Smooth muscle cell (in vitro differentiated cells): ENCODE measurements at regions not wholly inside any gene's neighbourhood (a gene's known extent, or its start where the extent isn't known, plus 50 kb on each side); places are given as distances from the start of the nearest gene placed in this dataset.

ENCODE experiments used
- DNase-seq: peaks from one replicate; lab custom pipeline; 2025; ENCODE audit not compliant: unreplicated experiment; lab: John Stamatoyannopoulos, UW
- H2AFZ ChIP-seq: fragments of 200-600 bp; sonication (generic); 2 replicates; pipeline ENCODE4 v1.6.0; 2016; ENCODE audit warnings: antibody characterized with exemption, low read depth, mild to moderate bottlenecking
- H3F3A ChIP-seq: fragments of 200-600 bp; sonication (generic); 2 replicates; pipeline ENCODE4 v1.6.0; 2017; ENCODE audit warnings: antibody characterized with exemption, low read depth
- H3K27ac ChIP-seq: fragments of 200-600 bp; sonication (generic); 2 replicates; pipeline ENCODE4 v1.5.1; 2016; ENCODE audit warnings: low read depth, mild to moderate bottlenecking
- H3K27me3 ChIP-seq: fragments of 200-600 bp; sonication (generic); 2 replicates; pipeline ENCODE4 v1.6.1; 2016; ENCODE audit warnings: low read depth, mild to moderate bottlenecking
- H3K36me3 ChIP-seq: fragments of 200-600 bp; sonication (generic); 2 replicates; pipeline ENCODE4 v1.5.1; 2016; ENCODE audit warnings: low read depth
- H3K4me1 ChIP-seq: fragments of 200-600 bp; sonication (generic); 2 replicates; pipeline ENCODE4 v1.5.1; 2016; ENCODE audit warnings: low read depth
- H3K4me2 ChIP-seq: fragments of 200-600 bp; sonication (generic); 2 replicates; pipeline ENCODE4 v1.6.0; 2016; ENCODE audit warnings: mild to moderate bottlenecking
- H3K4me3 ChIP-seq: fragments of 200-600 bp; sonication (generic); 2 replicates; pipeline ENCODE4 v1.5.1; 2016; ENCODE audit warnings: mild to moderate bottlenecking
- H3K79me2 ChIP-seq: fragments of 200-600 bp; sonication (generic); 2 replicates; pipeline ENCODE4 v1.6.0; 2016; ENCODE audit warnings: low read depth, mild to moderate bottlenecking
- H3K9ac ChIP-seq: fragments of 200-600 bp; sonication (generic); 2 replicates; pipeline ENCODE4 v1.6.0; 2016; ENCODE audit warnings: low read depth
- H3K9me3 ChIP-seq: fragments of 200-600 bp; sonication (generic); replicated peaks from 2 replicates; pipeline ENCODE4 v1.5.1; 2016; ENCODE audit warnings: low read depth
- H4K20me1 ChIP-seq: fragments of 200-600 bp; sonication (generic); 2 replicates; pipeline ENCODE4 v1.6.0; 2016; ENCODE audit warnings: low read depth
- WGBS: methylation state at CpG from one replicate; pipeline ENCODE4 v1.1.7; 2016; ENCODE audit warnings: low lambda C conversion rate; 5-methylcytosine and 5-hydroxymethylcytosine counted together
- TF ChIP-seq, protein P1 (sequence below): fragments of 200-600 bp; sonication (generic); IDR thresholded peaks from 2 replicates; pipeline ENCODE4 v1.5.1; 2017; ENCODE audit warnings: borderline replicate concordance, mild to moderate bottlenecking, antibody characterized with exemption; ENCODE audit not compliant: insufficient read depth, poor library complexity, severe bottlenecking

DNA sequence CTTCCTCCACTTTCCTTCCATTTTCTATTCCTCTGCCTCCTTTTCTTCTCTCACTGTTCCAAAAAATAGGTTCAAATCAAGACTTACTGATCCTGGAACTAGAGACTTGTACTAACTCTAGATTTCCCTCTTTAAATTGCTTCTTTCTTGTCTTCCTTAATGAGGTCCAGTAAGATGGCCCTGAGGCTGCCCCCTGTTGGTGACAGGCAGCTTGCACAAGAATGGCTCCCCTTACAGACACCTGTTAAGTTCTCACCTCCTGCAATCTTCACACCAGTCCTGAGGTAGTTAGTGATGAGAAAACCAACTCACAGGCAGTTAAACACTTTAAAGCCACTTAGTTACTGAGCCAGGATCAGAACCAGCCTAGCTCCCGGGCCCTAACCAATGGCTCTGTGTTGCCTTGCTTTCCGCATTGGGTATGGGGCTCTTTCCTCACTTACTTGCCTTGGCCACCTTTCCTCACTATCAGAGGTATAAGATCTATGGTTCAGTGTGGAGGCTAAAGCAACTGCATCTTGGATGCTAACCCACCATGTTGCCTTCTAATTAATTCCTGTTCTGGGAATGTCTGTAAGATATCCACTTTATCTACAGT is 130.6 kb downstream of the AKAIN1 start:
- Histone ChIP-seq H3K27ac (no peak overlapping the region), H3K4me2 (no peak overlapping the region), H4K20me1 (no peaks in the 10 kb centered on the region), H3K9me3 (no peaks in the 10 kb centered on the region), H3K27me3 (no peaks in the 10 kb centered on the region), H3F3A (no peaks in the 10 kb centered on the region), H3K79me2 (no peaks in the 10 kb centered on the region), H3K4me1 (no peaks in the 10 kb centered on the region), H3K4me3 (no peak overlapping the region), H3K36me3 (no peaks in the 10 kb centered on the region), H2AFZ (no peak overlapping the region), H3K9ac (no peak overlapping the region)
- TF ChIP-seq, protein P1, sequence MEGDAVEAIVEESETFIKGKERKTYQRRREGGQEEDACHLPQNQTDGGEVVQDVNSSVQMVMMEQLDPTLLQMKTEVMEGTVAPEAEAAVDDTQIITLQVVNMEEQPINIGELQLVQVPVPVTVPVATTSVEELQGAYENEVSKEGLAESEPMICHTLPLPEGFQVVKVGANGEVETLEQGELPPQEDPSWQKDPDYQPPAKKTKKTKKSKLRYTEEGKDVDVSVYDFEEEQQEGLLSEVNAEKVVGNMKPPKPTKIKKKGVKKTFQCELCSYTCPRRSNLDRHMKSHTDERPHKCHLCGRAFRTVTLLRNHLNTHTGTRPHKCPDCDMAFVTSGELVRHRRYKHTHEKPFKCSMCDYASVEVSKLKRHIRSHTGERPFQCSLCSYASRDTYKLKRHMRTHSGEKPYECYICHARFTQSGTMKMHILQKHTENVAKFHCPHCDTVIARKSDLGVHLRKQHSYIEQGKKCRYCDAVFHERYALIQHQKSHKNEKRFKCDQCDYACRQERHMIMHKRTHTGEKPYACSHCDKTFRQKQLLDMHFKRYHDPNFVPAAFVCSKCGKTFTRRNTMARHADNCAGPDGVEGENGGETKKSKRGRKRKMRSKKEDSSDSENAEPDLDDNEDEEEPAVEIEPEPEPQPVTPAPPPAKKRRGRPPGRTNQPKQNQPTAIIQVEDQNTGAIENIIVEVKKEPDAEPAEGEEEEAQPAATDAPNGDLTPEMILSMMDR = no peak
- 98% methylated on average over 2 of the region's 2 CpGs for whole genome bisulfite sequencing
- no peak for DNase-seq

DNA sequence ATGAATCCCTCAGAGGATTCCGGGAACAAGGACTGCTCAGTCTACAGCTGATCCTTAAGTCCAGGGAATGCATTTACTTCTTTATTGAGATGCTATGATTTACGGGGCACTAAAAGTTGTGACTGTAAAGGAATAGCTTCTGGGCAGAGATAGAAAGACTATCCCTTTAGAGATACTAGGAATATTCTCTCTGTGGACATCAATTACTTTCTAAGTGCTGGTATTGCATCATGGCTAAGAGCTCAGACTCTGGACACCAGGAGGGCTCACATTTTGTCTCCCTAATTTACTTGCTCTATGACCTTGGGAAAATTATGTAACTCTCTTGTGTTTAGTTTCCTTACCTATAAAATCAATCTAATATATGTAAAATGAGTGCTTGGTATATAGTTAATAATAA is 131.4 kb downstream of the AKAIN1 start:
- Histone ChIP-seq H3K79me2 (no peaks in the 10 kb centered on the region), H3K4me3 (no peak overlapping the region), H3K4me2 (no peak overlapping the region), H3K27ac (no peak overlapping the region), H2AFZ (no peak overlapping the region), H3F3A (no peaks in the 10 kb centered on the region), H4K20me1 (no peaks in the 10 kb centered on the region), H3K9ac (no peak overlapping the region), H3K36me3 (no peaks in the 10 kb centered on the region), H3K27me3 (no peaks in the 10 kb centered on the region), H3K9me3 (no peaks in the 10 kb centered on the region), H3K4me1 (no peaks in the 10 kb centered on the region)
- WGBS = 44% methylated on average over 2 of the region's 2 CpGs
- TF ChIP-seq, protein P1 = no peak
- DNase-seq = no peak

DNA sequence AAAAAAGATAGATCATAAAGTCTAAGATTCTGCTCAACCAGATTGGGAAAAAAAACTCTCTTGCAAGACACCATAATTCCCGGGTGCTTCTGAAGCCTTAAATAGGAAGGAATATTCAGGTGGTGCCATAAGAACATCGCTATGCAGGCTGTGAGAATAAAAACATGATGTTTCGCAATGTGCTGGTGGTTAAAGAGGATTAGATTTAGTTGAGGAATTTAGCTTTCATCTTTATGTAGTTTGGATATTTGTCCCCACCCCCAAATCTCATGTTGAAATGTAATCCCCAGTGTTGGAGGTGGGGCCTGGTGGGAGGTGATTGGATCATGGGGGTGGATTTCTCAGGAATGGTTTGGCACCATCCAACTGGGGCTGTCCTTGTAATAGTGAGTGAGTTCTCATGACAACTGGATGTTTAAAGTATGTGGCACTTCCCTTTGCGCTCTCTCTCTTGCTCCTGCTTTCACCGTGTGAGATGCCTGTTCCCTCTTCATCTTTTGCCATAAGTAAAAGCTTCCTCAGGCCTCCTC is 132.2 kb downstream of the AKAIN1 start:
- H4K20me1 ChIP-seq = no peaks in the 10 kb centered on the region
- no peak for DNase-seq
- WGBS = 69% methylated on average over 5 of the region's 5 CpGs
- TF ChIP-seq, protein P1 = no peak
- H3K4me3 ChIP-seq = no peak overlapping the region
- H3K4me2 ChIP-seq = no peak overlapping the region
- H3K9me3 ChIP-seq = no peaks in the 10 kb centered on the region
- H3F3A ChIP-seq = no peaks in the 10 kb centered on the region
- no peak overlapping the region for H2AFZ ChIP-seq
- H3K27ac ChIP-seq = no peak overlapping the region
- H3K9ac ChIP-seq = no peak overlapping the region
- H3K27me3 ChIP-seq = no peaks in the 10 kb centered on the region
- H3K36me3 ChIP-seq = no peaks in the 10 kb centered on the region
- no peaks in the 10 kb centered on the region for H3K4me1 ChIP-seq
- H3K79me2 ChIP-seq = no peaks in the 10 kb centered on the region

DNA sequence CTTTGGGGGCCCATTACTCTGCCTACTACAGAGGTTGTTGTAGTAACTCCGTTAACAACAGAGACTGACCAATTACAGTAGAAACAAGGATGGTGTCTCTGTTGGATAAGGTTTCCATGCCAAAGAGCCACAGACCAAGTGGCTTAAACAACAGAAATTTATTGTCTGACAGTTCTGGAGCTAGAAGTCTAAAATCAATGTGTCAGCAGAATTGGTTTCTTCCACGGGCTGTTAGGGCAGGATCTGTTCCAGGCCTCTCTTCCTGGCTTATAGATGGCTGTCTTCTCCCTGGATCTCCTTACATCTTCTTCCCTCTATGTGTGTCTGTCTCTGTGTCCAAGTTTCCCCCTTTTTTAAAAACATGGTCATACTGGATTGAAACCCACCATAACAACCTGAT is 135.3 kb downstream of the AKAIN1 start:
- Histone ChIP-seq H3K4me2 (no peak overlapping the region), H3K4me3 (no peak overlapping the region), H3K27ac (no peak overlapping the region), H3K27me3 (no peaks in the 10 kb centered on the region), H3K4me1 (no peaks in the 10 kb centered on the region), H4K20me1 (no peaks in the 10 kb centered on the region), H3K79me2 (no peaks in the 10 kb centered on the region), H2AFZ (no peak overlapping the region), H3K9me3 (no peaks in the 10 kb centered on the region), H3K9ac (no peak overlapping the region), H3F3A (no peaks in the 10 kb centered on the region), H3K36me3 (no peaks in the 10 kb centered on the region)
- TF ChIP-seq, protein P1 = no peak
- 73% methylated on average over 2 of the region's 2 CpGs for WGBS
- no peak for DNase-seq
